Pancreas (tissue), 10 donors: ENCODE measurements at regions not wholly inside any gene's neighbourhood (a gene's known extent, or its start where the extent isn't known, plus 50 kb on each side); places are given as distances from the start of the nearest gene placed in this dataset.

Source experiments
- ATAC-seq, 4 donors: fragments of 200-7000 bp; cut with Tn5 transposase; one replicate each; pipeline versions ENCODE4 v1.8.0 to v1.9.1; 2020; ENCODE audit warnings: mild to moderate bottlenecking in 4 of 4, moderate library complexity in 4 of 4
- DNase-seq, 6 donors: peaks; one replicate each; pipeline ENCODE4 v3.0.0-alpha.2; 2020
- FAIRE-seq: peaks from 2 replicates; lab custom pipeline; 2012; peaks lifted over from hg19 to GRCh38; lab: Jason Lieb, UNC
- H3K27ac ChIP-seq, 4 donors: fragments of 200-600 bp; sonication (generic); 1 replicate in 3 of 4; 2 replicates in 1 of 4; pipeline versions ENCODE4 v1.5.0 to v1.8.0; 2020
- H3K27me3 ChIP-seq, 4 donors: fragments of 200-600 bp; one replicate each; pipeline ENCODE4 v1.8.0; 2021
- H3K36me3 ChIP-seq, 3 donors: fragments of 200-600 bp; sonication (generic) in 1 of 3; one replicate each; pipeline versions ENCODE4 v1.5.0 to v1.8.0; 2020 to 2021
- H3K4me1 ChIP-seq, 3 donors: fragments of 200-600 bp; one replicate each; pipeline ENCODE4 v1.8.0; 2021
- H3K4me3 ChIP-seq, 4 donors: fragments of 200-600 bp; sonication (generic) in 2 of 4; one replicate each; pipeline versions ENCODE4 v1.5.0 to v1.8.0; 2020 to 2021
- H3K9me3 ChIP-seq, 4 donors: fragments of 200-600 bp; one replicate each; pipeline ENCODE4 v1.8.0; 2021
- CTCF ChIP-seq, 4 donors: fragments of 200-600 bp; sonication (generic) in 3 of 4; IDR thresholded peaks; one replicate each; pipeline versions ENCODE4 v1.5.0 to v1.8.0; 2021; ENCODE audit warnings: antibody characterized with exemption in 4 of 4
- whole genome bisulfite sequencing, 2 donors: extraction: QIAGEN DNeasy Blood & Tissue Kit; methylation state at CpG; one replicate each; pipeline ENCODE4 v1.1.7; 2013; 5-methylcytosine and 5-hydroxymethylcytosine counted together
- intact Hi-C, 3 donors: fragments of 100-400 bp; cut with DNase I; formaldehyde crosslinking; loops; one replicate each; pipeline versions ENCODE4 v1.11.1 to v1.14.2; 2022
- donor health status: healthy with polysubstance abuse.
- donor health status: DM: no; HTN: no; CAD: no; lungs with moderate emphysema.
- donor health status: DM: no; HTN: no; CAD: no.
- donor health status: control.
- donor health status: control.
- donor health status: Bipolar disorder and iron deficiency.
- donor health status: DM: yes; HTN: yes; CAD: no.
- donor health status: DM: no; HTN: no; CAD: no.
- donor health status: DM: no; HTN: no; CAD: no.
- donor health status: DM: yes; HTN: yes; CAD: no.

GRCh38 chr14:60349663-60350365 is 100.8 kb downstream of the PPM1A start:
- FAIRE-seq (peak; percentile 85), DNase-seq (peak in 2 of 6 donors; percentile 16 to 31), ATAC-seq (peak in 3 of 4 donors; percentile 77 to 83 (median 80))
- peak; percentile 36 to 58 (median 42) for TF ChIP-seq CTCF (IDR thresholded peaks at IDR 0.05)
- Histone ChIP-seq H3K4me1 (peaks cover 0 to 3% (median 0%) of the 10 kb centered on the region in 3 donors), H3K27me3 (peaks cover 0 to 3% (median 0%) of the 10 kb centered on the region in 4 donors), H3K9me3 (no peaks in the 10 kb centered on the region), H3K4me3 (no peak overlapping the region), H3K27ac (no peak overlapping the region), H3K36me3 (no peaks in the 10 kb centered on the region)
- intact Hi-C loops: loop anchor here in 1 of 3 donors (10.0 kb wide), 1 partner anchor 205 kb away; no protein-coding TSS in a partner anchor
- WGBS, 2 donors: 48 to 54% methylated on average over 8 of the region's 8 CpGs

GRCh38 chr14:60350366-60350720 is 101.3 kb downstream of the PPM1A start:
- no peaks in the 10 kb centered on the region for H3K9me3 ChIP-seq
- H3K27ac ChIP-seq: no peak overlapping the region
- no peaks in the 10 kb centered on the region for H3K36me3 ChIP-seq
- 37 to 43% methylated on average over 5 of the region's 5 CpGs for WGBS, 2 donors
- H3K4me1 ChIP-seq: peaks cover 0 to 3% (median 0%) of the 10 kb centered on the region in 3 donors
- peaks cover 0 to 3% (median 0%) of the 10 kb centered on the region in 4 donors for H3K27me3 ChIP-seq
- intact Hi-C loops: loop anchor here in 1 of 3 donors (10.0 kb wide), 1 partner anchor 204 kb away; no protein-coding TSS in a partner anchor
- H3K4me3 ChIP-seq: no peak overlapping the region
- FAIRE-seq: no peak
- TF ChIP-seq CTCF (IDR thresholded peaks at IDR 0.05): no peak
- DNase-seq: no peak
- ATAC-seq: no peak

- no peak for TF ChIP-seq CTCF (IDR thresholded peaks at IDR 0.05)
- ATAC-seq: no peak
- peaks cover 0 to 3% (median 0%) of the 10 kb centered on the region in 3 donors for H3K4me1 ChIP-seq
- no peak overlapping the region for H3K4me3 ChIP-seq
- no peak overlapping the region for H3K27ac ChIP-seq
- no peak for DNase-seq
- H3K27me3 ChIP-seq: peaks cover 0 to 3% (median 0%) of the 10 kb centered on the region in 4 donors
- 74 to 75% methylated on average over 4 of the region's 4 CpGs for WGBS, 2 donors
- no peak for FAIRE-seq
- no peaks in the 10 kb centered on the region for H3K36me3 ChIP-seq
- intact Hi-C loops: loop anchor here in 1 of 3 donors (10.0 kb wide), 1 partner anchor 201 kb away; no protein-coding TSS in a partner anchor
- no peaks in the 10 kb centered on the region for H3K9me3 ChIP-seq
Measured at GRCh38 chr14:60353420-60353819, 104.4 kb downstream of the PPM1A start.

- Histone ChIP-seq H3K4me1 (no peaks in the 10 kb centered on the region), H3K4me3 (no peak overlapping the region), H3K9me3 (no peaks in the 10 kb centered on the region), H3K36me3 (no peaks in the 10 kb centered on the region), H3K27me3 (peaks cover 0 to 3% (median 0%) of the 10 kb centered on the region in 4 donors), H3K27ac (no peak overlapping the region)
- FAIRE-seq (no peak), DNase-seq (no peak), ATAC-seq (no peak)
- intact Hi-C loops: loop anchor here in 1 of 3 donors (10.0 kb wide), 1 partner anchor 199 kb away; no protein-coding TSS in a partner anchor
- no peak for TF ChIP-seq CTCF (IDR thresholded peaks at IDR 0.05)
Measured at GRCh38 chr14:60355768-60356167, 106.7 kb downstream of the PPM1A start.

GRCh38 chr14:60356386-60356785 is 107.4 kb downstream of the PPM1A start:
- intact Hi-C loops: loop anchor here in 1 of 3 donors (10.0 kb wide), 1 partner anchor 198 kb away; no protein-coding TSS in a partner anchor
- WGBS, 2 donors: 61 to 73% methylated on average over 3 of the region's 3 CpGs
- ATAC-seq (no peak), FAIRE-seq (no peak), DNase-seq (no peak)
- no peaks in the 10 kb centered on the region for H3K9me3 ChIP-seq
- H3K27ac ChIP-seq: no peak overlapping the region
- TF ChIP-seq CTCF (IDR thresholded peaks at IDR 0.05): no peak
- H3K27me3 ChIP-seq: no peaks in the 10 kb centered on the region
- no peaks in the 10 kb centered on the region for H3K36me3 ChIP-seq
- no peaks in the 10 kb centered on the region for H3K4me1 ChIP-seq
- H3K4me3 ChIP-seq: no peak overlapping the region
